D721Med (cell line): ENCODE measurements at regions not wholly inside any gene's neighbourhood (a gene's known extent, or its start where the extent isn't known, plus 50 kb on each side); places are given as distances from the start of the nearest gene placed in this dataset.
"Not testable (repeated sequence)": the region's sequence is repeated elsewhere in the genome, so short reads cannot be mapped to it uniquely, and the experiment has no call there.

Source experiments
- DNase-seq: peaks from one replicate; pipeline ENCODE4 v3.0.0; 2011; ENCODE audit warnings: low spot score; ENCODE audit not compliant: insufficient read length
- FAIRE-seq: peaks from 2 replicates; lab custom pipeline; 2011; peaks lifted over from hg19 to GRCh38; lab: Jason Lieb, UNC
- CTCF ChIP-seq: IDR thresholded peaks from 2 replicates; pipeline ENCODE4 v1.5.1; 2012; ENCODE audit warnings: mild to moderate bottlenecking, control low read depth; ENCODE audit not compliant: insufficient read depth; ENCODE audit errors: missing control alignments

DNA sequence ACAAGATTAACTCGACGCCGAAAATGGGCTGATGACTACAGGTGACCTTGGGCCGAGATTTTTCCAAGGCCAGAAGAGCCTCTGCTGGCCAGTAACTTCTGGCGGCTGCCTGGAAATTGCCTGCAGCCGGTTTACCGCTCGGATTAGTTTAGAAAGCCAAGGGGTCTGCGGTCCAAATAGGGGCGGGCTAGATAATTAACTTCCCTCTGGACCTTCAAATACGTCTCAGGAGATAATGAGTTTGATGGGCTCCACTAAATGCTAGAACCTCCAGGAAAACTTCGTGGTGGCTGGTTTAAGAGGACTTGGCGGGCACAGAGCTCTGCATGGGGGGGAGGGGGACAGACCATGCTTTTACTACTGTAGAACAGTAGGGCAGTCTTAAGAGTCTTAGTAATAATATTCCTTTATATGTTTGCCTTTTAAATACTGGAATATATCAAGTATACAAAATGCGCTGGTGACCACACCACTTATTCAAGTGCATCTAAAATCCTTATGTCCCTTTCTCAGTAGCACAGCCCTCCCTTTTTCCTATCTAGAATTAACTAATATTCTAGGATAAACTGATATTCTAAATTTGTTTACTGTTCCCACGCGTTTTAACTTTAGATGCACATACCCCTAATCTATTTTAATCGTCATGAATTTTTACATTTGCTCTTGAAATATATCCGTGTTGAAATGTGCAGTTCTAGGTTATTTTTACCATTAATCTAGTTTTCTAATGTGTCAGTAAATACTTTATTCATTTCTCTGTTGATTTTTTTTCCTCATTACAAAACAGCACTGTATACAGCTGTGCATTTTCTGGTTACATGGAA lies 107.5 kb upstream of the PRSS16 start:
- DNase-seq (no peak), FAIRE-seq (no peak)
- TF ChIP-seq CTCF: no peak

DNA sequence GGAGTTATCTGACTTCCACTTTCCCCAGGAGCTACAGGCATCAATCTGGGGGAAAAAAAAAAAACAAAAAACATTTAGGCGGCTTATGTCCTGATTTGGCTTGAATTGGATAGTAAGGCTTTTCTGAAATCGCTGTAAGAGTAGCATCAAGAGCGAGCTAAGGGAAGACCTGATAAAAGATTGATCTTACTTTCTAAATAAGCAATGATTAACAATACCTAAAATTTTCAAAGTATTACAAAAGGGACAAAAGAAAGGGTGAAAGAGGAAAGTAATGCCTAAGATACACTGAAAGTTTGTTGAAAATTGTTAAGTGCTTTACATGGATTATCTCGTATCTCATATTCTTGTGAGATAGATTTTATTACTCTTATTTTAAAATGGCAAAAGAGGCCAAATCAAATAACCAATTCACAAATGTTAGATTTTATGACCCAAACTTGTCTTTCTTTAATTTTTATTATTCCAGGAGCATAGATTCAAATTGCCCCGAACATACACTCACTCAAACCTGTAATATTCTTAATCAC lies 106.4 kb upstream of the PRSS16 start:
- no peak for TF ChIP-seq CTCF
- no peak for FAIRE-seq
- no peak for DNase-seq

DNA sequence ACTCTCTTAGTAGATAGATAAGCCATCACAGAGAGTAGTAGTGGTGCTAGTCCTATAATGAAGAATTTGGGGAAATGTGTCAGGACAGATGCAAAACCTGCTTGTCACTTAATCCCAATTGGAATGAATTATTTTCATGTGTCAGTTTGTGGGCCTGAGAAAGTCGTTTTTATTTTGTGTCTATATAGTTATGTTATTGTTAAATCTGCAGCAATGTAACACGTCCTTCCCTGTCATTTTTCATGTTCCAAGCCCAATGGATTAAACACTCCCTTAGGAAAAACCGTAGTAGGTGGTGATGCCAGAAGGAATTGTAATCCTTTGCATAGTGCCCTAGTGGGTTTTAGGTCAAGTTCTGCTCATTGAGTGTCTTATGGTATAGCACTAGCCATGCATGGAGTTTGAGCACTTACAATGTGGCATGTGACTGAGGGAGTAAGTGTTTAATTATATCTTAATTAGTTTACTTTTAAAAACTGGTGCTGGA lies 105.9 kb upstream of the PRSS16 start:
- TF ChIP-seq CTCF: no peak
- no peak for DNase-seq

GRCh38 chr6:27143020-27143388 lies 104.5 kb upstream of the PRSS16 start:
- not testable (repeated sequence) for FAIRE-seq

More for the DNA sequence above, 105.9 kb upstream of the PRSS16 start:
- no peak for FAIRE-seq

DNA sequence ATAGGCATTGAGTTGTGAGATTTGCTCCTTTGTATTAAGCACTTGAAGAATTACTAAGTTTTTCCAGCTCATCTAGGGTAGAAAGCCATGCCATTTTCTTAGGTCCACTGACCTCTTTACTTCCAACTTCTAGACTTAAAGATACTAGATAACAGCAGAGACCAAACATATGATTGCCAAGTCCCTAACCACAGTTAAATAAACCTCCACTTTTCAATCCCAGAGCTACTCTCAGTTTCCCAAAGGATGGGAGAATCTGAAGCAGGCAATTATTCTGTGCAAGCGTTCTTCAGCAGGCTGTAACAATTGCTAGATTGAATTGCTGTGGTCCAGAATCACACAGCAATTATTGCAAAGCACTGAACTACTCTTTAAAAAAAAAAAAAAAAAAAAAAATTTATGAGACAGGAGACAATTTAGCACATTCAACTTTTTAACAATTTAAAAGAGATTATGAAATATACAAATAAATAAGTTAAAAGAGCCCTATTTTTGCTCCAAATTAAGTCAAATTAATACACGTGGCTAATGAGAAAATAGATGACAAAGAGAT lies 104.0 kb upstream of the PRSS16 start:
- no peak for TF ChIP-seq CTCF
- DNase-seq (no peak), FAIRE-seq (no peak)

More at GRCh38 chr6:27143020-27143388, 104.5 kb upstream of the PRSS16 start:
- not testable (repeated sequence) for DNase-seq

- DNase-seq: no peak
- no peak for FAIRE-seq
- TF ChIP-seq CTCF: no peak
Observed at GRCh38 chr6:27144740-27145079, 102.8 kb upstream of the PRSS16 start.

DNA sequence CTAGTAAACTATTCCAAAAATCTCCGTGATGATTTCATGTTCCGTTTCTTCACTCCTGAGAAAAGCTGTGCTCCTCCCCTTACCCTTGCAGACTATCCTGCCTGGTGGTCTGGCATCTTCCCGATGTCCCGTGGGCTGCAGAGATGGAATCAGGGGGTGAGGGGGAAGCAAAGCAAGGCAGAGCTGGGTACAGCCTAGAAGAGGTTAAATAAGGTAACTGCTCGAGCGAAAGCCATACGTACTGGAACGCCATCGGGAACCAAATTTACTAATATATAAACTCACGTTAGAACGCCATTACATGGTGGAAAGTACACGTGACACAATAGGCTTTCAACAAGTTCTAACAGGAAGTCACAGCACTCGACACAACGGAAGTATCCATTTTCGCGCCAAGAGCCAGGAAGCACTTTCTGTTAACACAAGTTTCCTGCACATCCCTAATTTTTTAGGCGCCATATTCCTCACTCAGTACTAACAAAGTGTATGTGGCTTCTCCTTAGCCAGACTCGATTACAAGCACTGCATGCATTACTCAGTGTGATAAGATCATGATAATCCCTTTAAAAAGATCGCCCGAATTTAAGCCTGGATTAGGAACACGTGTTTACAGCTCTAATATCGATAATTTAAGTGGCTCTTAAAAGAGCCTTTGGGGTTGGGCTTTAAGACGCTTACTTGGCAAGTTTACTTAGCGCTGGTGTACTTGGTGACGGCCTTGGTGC lies 101.6 kb upstream of the PRSS16 start:
- FAIRE-seq (no peak), DNase-seq (no peak)
- no peak for TF ChIP-seq CTCF

GRCh38 chr6:27146456-27146705 lies 101.1 kb upstream of the PRSS16 start:
- not testable (repeated sequence) for FAIRE-seq, DNase-seq
